Activated CD4-positive, alpha-beta T cell treated with anti-CD3 and anti-CD28 coated beads, Interleukin-2, amount 10 ng/mL, durations not matched to agents 7 days and 5 days (primary cell): ENCODE measurements at regions not wholly inside any gene's neighbourhood (a gene's known extent, or its start where the extent isn't known, plus 50 kb on each side); places are given as distances from the start of the nearest gene placed in this dataset.

Experiments used
- CTCF ChIA-PET: fragments of 350-600 bp; sonication (Branson Sonifier 250); formaldehyde crosslinking; loops from one replicate; lab custom pipeline; 2021; ENCODE audit warnings: antibody characterized with exemption; lab: Charles Lee
- POLR2A ChIA-PET: fragments of 350-600 bp; sonication (Branson Sonifier 250); formaldehyde crosslinking; loops from one replicate; lab custom pipeline; 2021; ENCODE audit warnings: antibody characterized with exemption; lab: Charles Lee
- DNase-seq: peaks from one replicate; pipeline ENCODE4 v3.0.0-alpha.2; 2020
- H3K27ac Mint-ChIP-seq: one replicate; pipeline ENCODE4 v1.8.0; 2021; ENCODE audit warnings: mild to moderate bottlenecking, moderate library complexity, mixed read lengths
- H3K27me3 Mint-ChIP-seq: one replicate; pipeline ENCODE4 v1.8.0; 2021; ENCODE audit warnings: mixed read lengths
- H3K36me3 Mint-ChIP-seq: one replicate; pipeline ENCODE4 v1.8.0; 2021; ENCODE audit warnings: low read depth, mixed read lengths
- H3K4me1 Mint-ChIP-seq: one replicate; pipeline ENCODE4 v1.8.0; 2021; ENCODE audit warnings: mixed read lengths
- H3K4me3 Mint-ChIP-seq: one replicate; pipeline ENCODE4 v1.8.0; 2021; ENCODE audit warnings: mild to moderate bottlenecking, moderate library complexity, mixed read lengths
- H3K9me3 Mint-ChIP-seq: one replicate; pipeline ENCODE4 v1.8.0; 2021; ENCODE audit warnings: mixed read lengths

GRCh38 chr18:68054669-68055068 is 538.1 kb upstream of the DSEL start:
- Mint-ChIP-seq H3K36me3 (no peaks in the 10 kb centered on the region), H3K4me1 (no peaks in the 10 kb centered on the region), H3K27ac (no peak overlapping the region), H3K27me3 (no peaks in the 10 kb centered on the region), H3K4me3 (no peak overlapping the region), H3K9me3 (no peaks in the 10 kb centered on the region)
- DNase-seq, result no peak
- POLR2A ChIA-PET, result no interaction called here
- CTCF ChIA-PET, result no interaction called here

- DNase-seq, result no peak
- no peaks in the 10 kb centered on the region for H3K27me3 Mint-ChIP-seq
- no peak overlapping the region for H3K27ac Mint-ChIP-seq
- ChIA-PET POLR2A (no interaction called here), CTCF (no interaction called here)
- no peaks in the 10 kb centered on the region for H3K9me3 Mint-ChIP-seq
- no peaks in the 10 kb centered on the region for H3K4me1 Mint-ChIP-seq
- no peak overlapping the region for H3K4me3 Mint-ChIP-seq
- no peaks in the 10 kb centered on the region for H3K36me3 Mint-ChIP-seq
Measured at GRCh38 chr18:68053290-68053689, 536.8 kb upstream of the DSEL start.

DNA sequence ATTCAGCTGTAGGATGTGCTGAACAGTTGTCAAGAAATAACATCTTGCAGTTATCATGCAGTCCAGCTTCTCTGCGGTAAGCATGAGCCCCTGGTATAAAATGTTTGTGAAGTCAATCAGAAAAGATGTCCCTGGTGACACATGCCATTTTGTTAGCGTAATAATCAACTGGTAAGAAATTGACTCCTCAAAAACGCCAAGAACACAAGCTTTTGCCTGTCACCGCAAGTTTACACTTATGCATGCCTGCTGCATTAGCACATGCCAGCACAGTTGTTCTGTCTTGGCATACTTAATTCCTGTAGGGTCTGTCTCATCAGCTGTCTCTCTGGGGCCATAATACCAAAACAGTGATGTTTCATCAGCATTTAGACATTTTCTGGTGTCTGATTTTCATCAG is 524.8 kb upstream of the DSEL start:
- DNase-seq, result no peak
- CTCF ChIA-PET, result no interaction called here
- POLR2A ChIA-PET, result no interaction called here

DNA sequence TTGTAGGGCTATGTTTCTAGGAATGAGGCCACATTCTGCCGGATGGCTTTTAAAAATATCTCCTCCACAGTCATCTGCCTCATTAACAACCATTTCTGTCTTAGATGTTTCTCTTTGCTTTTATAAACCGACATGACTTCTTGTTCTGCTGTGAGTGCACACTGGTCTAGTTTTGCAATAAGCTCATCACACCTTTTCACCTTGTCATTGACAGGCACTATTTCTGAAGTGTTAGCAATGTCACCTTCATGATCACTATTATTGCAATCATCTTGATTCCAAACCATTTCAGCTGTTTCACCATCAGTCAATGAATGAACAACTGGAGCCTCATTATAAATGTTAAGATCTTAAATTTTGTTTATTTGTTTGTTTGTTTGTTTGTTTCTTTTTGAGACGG is 523.7 kb upstream of the DSEL start:
- Mint-ChIP-seq H3K27me3 (no peaks in the 10 kb centered on the region), H3K27ac (no peak overlapping the region), H3K36me3 (no peaks in the 10 kb centered on the region), H3K4me1 (no peaks in the 10 kb centered on the region), H3K4me3 (no peak overlapping the region), H3K9me3 (no peaks in the 10 kb centered on the region)
- no peak for DNase-seq
- CTCF ChIA-PET, result no interaction called here
- POLR2A ChIA-PET, result no interaction called here

More for the DNA sequence above, 524.8 kb upstream of the DSEL start:
- Mint-ChIP-seq H3K27ac (no peak overlapping the region), H3K4me1 (no peaks in the 10 kb centered on the region), H3K9me3 (no peaks in the 10 kb centered on the region), H3K36me3 (no peaks in the 10 kb centered on the region), H3K27me3 (no peaks in the 10 kb centered on the region), H3K4me3 (no peak overlapping the region)

- no peak for DNase-seq
- Mint-ChIP-seq H3K36me3 (no peaks in the 10 kb centered on the region), H3K27me3 (no peaks in the 10 kb centered on the region), H3K9me3 (no peaks in the 10 kb centered on the region), H3K4me3 (no peak overlapping the region), H3K4me1 (no peaks in the 10 kb centered on the region), H3K27ac (no peak overlapping the region)
- ChIA-PET CTCF (no interaction called here), POLR2A (no interaction called here)
Measured at GRCh38 chr18:68035774-68036522, 519.4 kb upstream of the DSEL start.

DNA sequence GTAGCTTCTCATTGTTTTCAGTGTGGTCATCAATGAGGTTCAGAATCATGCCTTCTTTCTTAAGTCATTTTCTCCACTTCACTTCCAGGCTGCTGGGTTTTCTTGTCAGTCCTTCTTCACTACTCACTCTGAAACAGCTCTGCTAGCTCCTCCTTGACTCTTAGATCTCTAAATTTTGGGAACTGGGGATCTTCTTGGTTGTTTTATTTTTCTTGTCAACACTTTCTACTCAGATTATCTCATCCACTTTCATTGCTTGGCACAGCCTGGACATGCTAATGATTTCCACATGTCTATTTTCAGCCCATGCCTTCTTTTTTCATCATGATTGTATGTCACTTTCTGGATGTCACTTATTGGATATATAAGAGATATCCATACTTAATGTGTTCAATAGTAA is 517.8 kb upstream of the DSEL start:
- no peak for DNase-seq
- H3K4me3 Mint-ChIP-seq, result no peak overlapping the region
- H3K36me3 Mint-ChIP-seq, result no peaks in the 10 kb centered on the region
- H3K27me3 Mint-ChIP-seq, result no peaks in the 10 kb centered on the region
- no peaks in the 10 kb centered on the region for H3K4me1 Mint-ChIP-seq
- CTCF ChIA-PET, result no interaction called here
- POLR2A ChIA-PET, result no interaction called here
- H3K27ac Mint-ChIP-seq, result no peak overlapping the region
- no peaks in the 10 kb centered on the region for H3K9me3 Mint-ChIP-seq

DNA sequence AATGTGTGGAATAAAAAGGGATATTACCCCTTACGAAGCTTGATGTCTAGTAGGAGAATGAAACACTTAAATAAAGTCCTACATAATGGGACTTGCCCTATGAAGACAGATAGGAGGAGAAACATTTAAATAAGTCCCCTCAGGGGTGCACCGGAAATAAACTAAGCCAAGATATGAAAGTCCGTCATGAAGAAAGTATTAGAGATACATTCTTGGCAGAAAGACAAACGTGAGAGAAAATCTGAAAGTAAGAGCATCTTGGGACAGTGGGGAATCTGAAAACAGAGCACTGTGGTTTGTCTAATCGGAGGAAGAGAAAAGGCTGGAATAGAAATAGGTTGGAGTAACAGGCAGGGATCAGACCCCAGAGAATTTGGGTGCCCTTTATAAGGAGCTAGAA is 516.9 kb upstream of the DSEL start:
- H3K9me3 Mint-ChIP-seq, result no peaks in the 10 kb centered on the region
- H3K27ac Mint-ChIP-seq, result no peak overlapping the region
- no peaks in the 10 kb centered on the region for H3K4me1 Mint-ChIP-seq
- no peaks in the 10 kb centered on the region for H3K36me3 Mint-ChIP-seq
- ChIA-PET CTCF (no interaction called here), POLR2A (no interaction called here)
- no peak overlapping the region for H3K4me3 Mint-ChIP-seq
- DNase-seq, result no peak
- no peaks in the 10 kb centered on the region for H3K27me3 Mint-ChIP-seq

DNA sequence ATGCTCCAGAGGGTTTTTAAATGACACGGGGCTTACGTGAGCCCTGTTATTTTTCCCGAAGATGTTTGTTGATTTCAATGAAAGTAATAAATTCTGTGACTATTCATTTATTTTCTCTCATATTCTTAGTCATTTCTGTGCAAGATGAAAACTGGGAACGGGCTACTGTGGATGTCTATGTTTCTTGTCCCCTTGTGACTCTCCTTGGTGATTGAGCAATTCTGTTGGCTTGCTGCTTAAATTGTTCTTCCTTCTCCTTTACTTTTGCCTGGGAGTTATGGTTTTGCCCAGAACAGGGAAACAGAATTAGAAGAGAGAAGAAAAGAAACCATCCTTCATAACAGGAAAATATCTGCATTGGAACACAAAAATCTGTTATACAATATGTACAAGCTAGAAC is 508.2 kb upstream of the DSEL start:
- DNase-seq, result no peak
- Mint-ChIP-seq H3K27me3 (no peaks in the 10 kb centered on the region), H3K9me3 (no peaks in the 10 kb centered on the region)

DNA sequence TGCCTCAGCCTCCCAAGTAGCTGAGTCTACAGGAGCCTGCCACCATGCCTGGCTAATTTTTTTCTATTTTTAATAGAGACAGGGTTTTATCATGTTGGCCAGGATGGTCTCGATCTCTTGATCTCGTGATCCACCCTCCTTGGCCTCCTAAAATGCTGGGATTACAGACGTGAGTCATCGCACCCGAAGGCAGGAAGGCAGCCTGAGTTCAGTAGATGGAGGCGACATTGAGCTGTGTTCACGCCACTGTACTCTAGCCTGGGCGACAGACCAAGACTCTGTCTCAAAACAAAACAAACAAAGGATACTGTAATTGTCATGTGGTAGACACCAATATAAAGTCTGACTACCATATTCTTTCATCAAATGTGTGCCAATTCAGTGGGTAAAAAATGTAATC is 500.9 kb upstream of the DSEL start:
- Mint-ChIP-seq H3K4me3 (no peak overlapping the region), H3K4me1 (no peaks in the 10 kb centered on the region), H3K27me3 (no peaks in the 10 kb centered on the region), H3K9me3 (no peaks in the 10 kb centered on the region), H3K36me3 (no peaks in the 10 kb centered on the region), H3K27ac (no peak overlapping the region)
- DNase-seq, result no peak
- ChIA-PET CTCF (no interaction called here), POLR2A (no interaction called here)

More for the DNA sequence above, 508.2 kb upstream of the DSEL start:
- Mint-ChIP-seq H3K4me1 (no peaks in the 10 kb centered on the region), H3K4me3 (no peak overlapping the region), H3K27ac (no peak overlapping the region), H3K36me3 (no peaks in the 10 kb centered on the region)
- CTCF ChIA-PET, result no interaction called here
- POLR2A ChIA-PET, result interaction anchor here (0.7 kb wide), 1 partner anchor 431 kb away, joined by 3 read pairs; no protein-coding TSS in a partner anchor

GRCh38 chr18:67997496-67997895 is 481.0 kb upstream of the DSEL start:
- H3K4me1 Mint-ChIP-seq, result no peaks in the 10 kb centered on the region
- POLR2A ChIA-PET, result no interaction called here
- DNase-seq, result no peak
- no peak overlapping the region for H3K27ac Mint-ChIP-seq
- H3K27me3 Mint-ChIP-seq, result no peaks in the 10 kb centered on the region
- H3K4me3 Mint-ChIP-seq, result no peak overlapping the region
- no peaks in the 10 kb centered on the region for H3K36me3 Mint-ChIP-seq
- H3K9me3 Mint-ChIP-seq, result no peaks in the 10 kb centered on the region
- CTCF ChIA-PET, result no interaction called here

GRCh38 chr18:67995769-67996168 is 479.2 kb upstream of the DSEL start:
- Mint-ChIP-seq H3K4me1 (no peaks in the 10 kb centered on the region), H3K4me3 (no peak overlapping the region), H3K27me3 (no peaks in the 10 kb centered on the region), H3K27ac (no peak overlapping the region), H3K9me3 (no peaks in the 10 kb centered on the region), H3K36me3 (no peaks in the 10 kb centered on the region)
- ChIA-PET CTCF (no interaction called here), POLR2A (no interaction called here)
- no peak for DNase-seq

GRCh38 chr18:67980241-67980640 is 463.7 kb upstream of the DSEL start:
- POLR2A ChIA-PET, result no interaction called here
- Mint-ChIP-seq H3K36me3 (no peaks in the 10 kb centered on the region), H3K27ac (no peak overlapping the region), H3K4me1 (no peaks in the 10 kb centered on the region), H3K9me3 (no peaks in the 10 kb centered on the region), H3K27me3 (no peaks in the 10 kb centered on the region), H3K4me3 (no peak overlapping the region)
- no peak for DNase-seq
- CTCF ChIA-PET, result no interaction called here

- Mint-ChIP-seq H3K9me3 (no peaks in the 10 kb centered on the region), H3K4me1 (no peaks in the 10 kb centered on the region), H3K36me3 (no peaks in the 10 kb centered on the region), H3K27me3 (no peaks in the 10 kb centered on the region), H3K4me3 (no peak overlapping the region), H3K27ac (no peak overlapping the region)
- ChIA-PET CTCF (no interaction called here), POLR2A (no interaction called here)
- DNase-seq, result no peak
Measured at GRCh38 chr18:67977067-67977616, 460.6 kb upstream of the DSEL start.

- no peak for DNase-seq
- POLR2A ChIA-PET, result no interaction called here
- CTCF ChIA-PET, result no interaction called here
- Mint-ChIP-seq H3K27ac (no peak overlapping the region), H3K4me1 (no peaks in the 10 kb centered on the region), H3K36me3 (no peaks in the 10 kb centered on the region), H3K9me3 (no peaks in the 10 kb centered on the region), H3K4me3 (no peak overlapping the region), H3K27me3 (no peaks in the 10 kb centered on the region)
Measured at GRCh38 chr18:67973916-67974315, 457.4 kb upstream of the DSEL start.
